ENCODE measurements at regions not wholly inside any gene's neighbourhood (a gene's known extent, or its start where the extent isn't known, plus 50 kb on each side); places are given as distances from the start of the nearest gene placed in this dataset.

DNA sequence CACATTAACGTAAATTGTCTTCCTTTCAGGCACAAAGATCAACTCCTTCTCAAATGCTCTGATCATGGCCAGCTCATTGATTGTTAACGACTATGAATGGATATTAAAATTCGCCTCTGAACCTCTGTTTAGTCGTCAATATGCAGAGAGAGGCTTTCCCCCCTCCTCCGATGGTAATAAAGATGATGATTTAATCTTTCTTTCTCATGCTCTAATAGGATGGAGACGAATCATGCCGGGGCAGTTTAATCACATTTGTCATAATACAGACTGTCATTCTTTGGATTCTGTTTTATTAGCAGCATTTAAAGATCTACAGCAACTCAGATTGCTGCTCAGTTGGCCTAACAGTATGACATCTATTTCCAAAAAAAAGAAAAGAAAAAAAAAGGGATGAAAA, 132.9 kb downstream of the SREK1 start:
- H3K4me1 ChIP-seq (replicated peaks in 1 of 4; ENCODE audit: control insufficient read depth in 3 of 4, insufficient read depth in 4 of 4, low read length in 3 of 4): no peaks in the 10 kb centered on the region
- H3K79me1 ChIP-seq (ENCODE audit: low read depth, low read length): no peaks in the 10 kb centered on the region
- WGBS, 2 experiments (ENCODE audit: extremely low coverage in 1 of 2, insufficient coverage in 1 of 2, insufficient read length in 1 of 2, insufficient replicate concordance in 2 of 2, low coverage in 1 of 2, low lambda C conversion rate in 2 of 2, missing lambda C conversion rate in 1 of 2): 77% methylated on average over 7 of the region's 7 CpGs; no CpG with 5 or more reads in 1 of the 2 experiments
- no peaks in the 10 kb centered on the region for H3K23me2 ChIP-seq (ENCODE audit: low read depth, low read length)
- H2BK120ac ChIP-seq (replicated peaks; ENCODE audit: low read depth, low read length): no peak overlapping the region
- no peaks in the 10 kb centered on the region for H4K20me1 ChIP-seq (replicated peaks in 1 of 2; ENCODE audit: control insufficient read depth in 1 of 2, insufficient read depth in 2 of 2, low read length in 2 of 2)
- no peak overlapping the region for H2BK15ac ChIP-seq (ENCODE audit: low read length)
- H3K9ac ChIP-seq (replicated peaks in 1 of 4; ENCODE audit: extremely low read depth in 1 of 4, low read depth in 3 of 4, low read length in 3 of 4): no peak overlapping the region
- H4K5ac ChIP-seq (ENCODE audit: insufficient read length, low read depth, low read length): no peak overlapping the region
- no peak overlapping the region for H2BK5ac ChIP-seq (ENCODE audit: low read depth, low read length)
- H3K4me3 ChIP-seq (ENCODE audit: extremely low read depth in 1 of 4, insufficient read depth in 2 of 4, low read depth in 3 of 4, low read length in 4 of 4): no peak overlapping the region
- H3K27ac ChIP-seq (ENCODE audit: low read depth, low read length): no peak overlapping the region
- H4K91ac ChIP-seq (replicated peaks; ENCODE audit: insufficient read length, low read length): no peak overlapping the region
- no peaks in the 10 kb centered on the region for H3K9me3 ChIP-seq (ENCODE audit: insufficient read depth in 2 of 2, low read depth in 1 of 2, low read length in 1 of 2)
- no peak overlapping the region for H2AFZ ChIP-seq (ENCODE audit: low read length)
- H3K27me3 ChIP-seq (replicated peaks in 1 of 4; ENCODE audit: control insufficient read depth in 3 of 4, extremely low read depth in 1 of 4, insufficient read depth in 3 of 4, low read length in 3 of 4): no peaks in the 10 kb centered on the region
- no peak overlapping the region for H3K18ac ChIP-seq (ENCODE audit: extremely low read depth, low read length)
- no peak overlapping the region for H3K4ac ChIP-seq (replicated peaks; ENCODE audit: insufficient read length, low read depth, low read length)
- H4K8ac ChIP-seq (ENCODE audit: extremely low read depth, insufficient read depth, low read length): no peak overlapping the region
- H3K79me2 ChIP-seq (ENCODE audit: control insufficient read depth in 1 of 2, insufficient read depth in 2 of 2, low read length in 2 of 2): no peaks in the 10 kb centered on the region
- no peak overlapping the region for H3K4me2 ChIP-seq (ENCODE audit: insufficient read depth in 1 of 2, low read depth in 2 of 2, low read length in 2 of 2)
- DNase-seq (ENCODE audit: low read depth in 1 of 2, low spot score in 2 of 2) (no peak), FAIRE-seq (no peak)
- ChIA-PET POLR2A (ENCODE audit: partially characterized antibody) (no interaction called here), CTCF (ENCODE audit: partially characterized antibody) (interaction anchor here (1.1 kb wide), 1 partner anchor 583 kb away, joined by 3 read pairs; no protein-coding TSS in a partner anchor)
- H3K56ac ChIP-seq (replicated peaks; ENCODE audit: insufficient read length, low read depth, low read length): no peak overlapping the region
- H2AK5ac ChIP-seq (ENCODE audit: low read depth, low read length): no peak overlapping the region
- H3K36me3 ChIP-seq (ENCODE audit: control insufficient read depth in 2 of 4, insufficient read depth in 4 of 4, low read length in 3 of 4): no peaks in the 10 kb centered on the region
- no peak overlapping the region for H2BK20ac ChIP-seq (ENCODE audit: low read length)
- H3K23ac ChIP-seq (ENCODE audit: insufficient read length): no peak overlapping the region
- no peak overlapping the region for H3K14ac ChIP-seq (ENCODE audit: insufficient read length)
- no peak overlapping the region for H2BK12ac ChIP-seq (ENCODE audit: low read depth, low read length)
- TF ChIP-seq RFX5 (IDR thresholded peaks at IDR 0.05; ENCODE audit: borderline replicate concordance, low read depth, low read length) (no peak), NRF1 (IDR thresholded peaks at IDR 0.05; ENCODE audit: low read depth, low read length) (no peak), ZNF274 (IDR thresholded peaks at IDR 0.05; ENCODE audit: borderline replicate concordance, extremely low read depth, low read length) (no peak), RAD21 (IDR thresholded peaks at IDR 0.05 in 1 of 2, conservative IDR thresholded peaks at IDR 0.05 in 1 of 2; ENCODE audit: low read depth in 2 of 2, low read length in 2 of 2) (no peak), FOSL1 (IDR thresholded peaks at IDR 0.05; ENCODE audit: insufficient read depth, low read depth, low read length) (no peak), SP2 (IDR thresholded peaks at IDR 0.05; ENCODE audit: low read length) (no peak), SIN3A (conservative IDR thresholded peaks at IDR 0.05 in 1 of 2, IDR thresholded peaks at IDR 0.05 in 1 of 2; ENCODE audit: low read depth in 1 of 2, low read length in 2 of 2) (no peak), SIX5 (IDR thresholded peaks at IDR 0.05; ENCODE audit: low read depth, low read length) (no peak), EZH2 (IDR thresholded peaks at IDR 0.05; ENCODE audit: low read depth, low read length, severe bottlenecking) (no peak), PHF8 (conservative IDR thresholded peaks at IDR 0.05; ENCODE audit: low read depth, low read length) (no peak), CBX8 (IDR thresholded peaks at IDR 0.05; ENCODE audit: borderline replicate concordance, low read depth, low read length) (no peak), EP300 (IDR thresholded peaks at IDR 0.05; ENCODE audit: borderline replicate concordance in 1 of 2, low read depth in 2 of 2, low read length in 2 of 2) (no peak), CBX5 (IDR thresholded peaks at IDR 0.05; ENCODE audit: low read depth, low read length) (no peak), JUN (IDR thresholded peaks at IDR 0.05; ENCODE audit: low read depth, low read length) (no peak), BCL11A (IDR thresholded peaks at IDR 0.05; ENCODE audit: low read depth in 2 of 2, low read length in 2 of 2) (no peak)
